Activated T-helper 9 cell treated with anti-CD3 and anti-CD28 coated beads, Interleukin-2, amount 50 U/mL, for 16 hours (primary cell): ENCODE measurements at regions not wholly inside any gene's neighbourhood (a gene's known extent, or its start where the extent isn't known, plus 50 kb on each side); places are given as distances from the start of the nearest gene placed in this dataset.

Experiments
- DNase-seq: peaks from one replicate; pipeline ENCODE4 v3.0.0-alpha.2; 2020; ENCODE audit warnings: low read depth

- DNase-seq: no peak
Observed at GRCh38 chr18:51852681-51853080, 487.3 kb upstream of the DCC start.

GRCh38 chr18:51857989-51858388 is 482.0 kb upstream of the DCC start:
- no peak for DNase-seq

- DNase-seq: no peak
Observed at GRCh38 chr18:51861046-51861445, 479.0 kb upstream of the DCC start.

GRCh38 chr18:51862051-51862715 is 477.8 kb upstream of the DCC start:
- DNase-seq: no peak

GRCh38 chr18:51864219-51864965 is 475.6 kb upstream of the DCC start:
- no peak for DNase-seq

- no peak for DNase-seq
Observed at GRCh38 chr18:51865538-51865937, 474.5 kb upstream of the DCC start.

- no peak for DNase-seq
Observed at GRCh38 chr18:51867767-51868166, 472.2 kb upstream of the DCC start.

- DNase-seq: no peak
Observed at GRCh38 chr18:51878724-51879123, 461.3 kb upstream of the DCC start.

- DNase-seq: no peak
Observed at GRCh38 chr18:51879329-51879728, 460.7 kb upstream of the DCC start.

- no peak for DNase-seq
Observed at GRCh38 chr18:51881394-51881793, 458.6 kb upstream of the DCC start.

GRCh38 chr18:51884039-51884438 is 456.0 kb upstream of the DCC start:
- DNase-seq: no peak

GRCh38 chr18:51890762-51891161 is 449.2 kb upstream of the DCC start:
- no peak for DNase-seq

- DNase-seq: no peak
Observed at GRCh38 chr18:51891876-51892275, 448.1 kb upstream of the DCC start.

- no peak for DNase-seq
Observed at GRCh38 chr18:51897884-51898283, 442.1 kb upstream of the DCC start.

- no peak for DNase-seq
Observed at GRCh38 chr18:51907687-51908597, 432.1 kb upstream of the DCC start.

GRCh38 chr18:51908598-51908944 is 431.4 kb upstream of the DCC start:
- DNase-seq: no peak

- DNase-seq: no peak
Observed at GRCh38 chr18:51911584-51911983, 428.4 kb upstream of the DCC start.

- DNase-seq: no peak
Observed at GRCh38 chr18:51912381-51912780, 427.6 kb upstream of the DCC start.

GRCh38 chr18:51915176-51915575 is 424.8 kb upstream of the DCC start:
- DNase-seq: no peak

- DNase-seq: no peak
Observed at GRCh38 chr18:51921862-51922261, 418.1 kb upstream of the DCC start.

- no peak for DNase-seq
Observed at GRCh38 chr18:51933903-51934302, 406.1 kb upstream of the DCC start.

- DNase-seq: no peak
Observed at GRCh38 chr18:51936115-51936514, 403.9 kb upstream of the DCC start.

- no peak for DNase-seq
Observed at GRCh38 chr18:51941999-51942398, 398.0 kb upstream of the DCC start.
